HL-60 (cell line): ENCODE measurements at regions not wholly inside any gene's neighbourhood (a gene's known extent, or its start where the extent isn't known, plus 50 kb on each side); places are given as distances from the start of the nearest gene placed in this dataset.

Experiments used
- DNase-seq, 2 experiments: peaks; one replicate each; pipeline ENCODE4 v3.0.0-alpha.2; 2010 to 2020; ENCODE audit warnings: low read depth in 1 of 2, low spot score in 1 of 2
- H3K27ac ChIP-seq: fragments of 250-450 bp; sonication (Bioruptor Pico); replicated peaks from 2 replicates; pipeline ENCODE4 v1.5.1; 2020; ENCODE audit warnings: mild to moderate bottlenecking, moderate library complexity
- H3K27me3 ChIP-seq: fragments of 250-450 bp; sonication (Bioruptor Pico); 2 replicates; pipeline ENCODE4 v1.5.1; 2021; ENCODE audit warnings: mild to moderate bottlenecking, moderate library complexity; ENCODE audit not compliant: insufficient read depth, poor library complexity, severe bottlenecking
- H3K4me3 ChIP-seq: replicated peaks from 2 replicates; pipeline ENCODE4 v1.5.1; 2011; ENCODE audit warnings: mild to moderate bottlenecking, control low read depth, low read length; ENCODE audit not compliant: insufficient read depth
- CTCF ChIP-seq: IDR thresholded peaks from one replicate; pipeline ENCODE4 v1.5.1; 2011; ENCODE audit warnings: low read length, control low read depth, inconsistent platforms; ENCODE audit not compliant: insufficient read depth
- GABPA ChIP-seq: IDR thresholded peaks from 2 replicates; pipeline ENCODE4 v1.6.1; 2012; ENCODE audit warnings: low read depth
- POLR2AphosphoS5 ChIP-seq: IDR thresholded peaks from 2 replicates; pipeline ENCODE4 v1.6.1; 2012; ENCODE audit warnings: low read depth
- REST ChIP-seq: IDR thresholded peaks from 2 replicates; pipeline ENCODE4 v1.6.1; 2012; ENCODE audit warnings: low read depth; ENCODE audit not compliant: insufficient replicate concordance
- SPI1 ChIP-seq: IDR thresholded peaks from 2 replicates; pipeline ENCODE4 v1.6.1; 2012; ENCODE audit warnings: low read depth, mild to moderate bottlenecking, borderline replicate concordance

DNA sequence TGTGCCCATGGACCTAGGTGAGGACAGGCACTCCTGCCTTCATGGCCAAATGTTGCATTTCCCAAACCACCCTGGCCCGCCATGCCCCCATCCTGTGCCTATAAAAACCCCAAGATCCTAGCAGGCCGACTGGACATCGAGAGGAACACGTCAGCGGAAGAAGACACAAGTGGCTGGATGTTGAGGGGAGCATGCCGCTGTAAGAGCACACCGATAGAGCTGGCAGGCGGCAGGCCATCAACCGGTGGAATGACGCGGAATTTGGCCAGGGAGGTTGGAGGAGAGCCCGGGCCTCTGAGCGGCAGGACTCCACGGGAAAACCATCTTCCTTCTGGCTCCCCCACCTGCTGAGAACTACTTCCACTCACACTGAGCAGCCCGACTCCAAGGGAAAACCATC is 361.1 kb upstream of the TMPRSS15 start:
- DNase-seq, result no peak
- TF ChIP-seq SPI1 (no peak), REST (no peak), GABPA (no peak), POLR2AphosphoS5 (no peak), CTCF (no peak)
- Histone ChIP-seq H3K27ac (no peak overlapping the region), H3K27me3 (no peaks in the 10 kb centered on the region), H3K4me3 (no peak overlapping the region)

GRCh38 chr21:18769599-18769998 is 366.0 kb upstream of the TMPRSS15 start:
- no peak for DNase-seq
- TF ChIP-seq SPI1 (no peak), POLR2AphosphoS5 (no peak), GABPA (no peak)
- no peaks in the 10 kb centered on the region for H3K27me3 ChIP-seq
- H3K27ac ChIP-seq, result no peak overlapping the region
- H3K4me3 ChIP-seq, result no peak overlapping the region

DNA sequence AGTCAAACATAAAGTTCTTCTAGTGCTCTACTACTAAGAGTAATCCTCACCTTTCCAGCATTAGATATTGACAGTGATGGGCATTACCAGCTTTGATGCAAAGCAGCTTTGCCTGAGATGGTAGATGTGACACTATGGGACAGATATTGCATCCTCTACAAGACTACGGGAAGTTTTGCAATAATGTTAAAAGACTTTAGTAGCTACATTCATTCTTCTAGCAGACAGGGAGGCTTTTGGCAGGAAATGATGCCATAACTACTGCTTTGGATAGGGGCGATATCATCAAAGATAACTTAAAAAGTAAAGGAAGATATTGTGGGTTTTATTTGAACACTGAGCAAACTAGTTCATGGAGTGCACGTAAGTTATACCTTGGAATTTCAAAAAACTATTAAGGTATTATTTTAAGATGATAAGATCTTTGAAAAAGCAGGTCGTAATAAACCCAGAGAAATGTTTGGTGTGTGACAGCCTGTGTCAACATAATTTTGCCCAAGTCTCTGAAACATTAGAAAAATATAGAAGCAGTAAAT is 368.3 kb upstream of the TMPRSS15 start:
- H3K27ac ChIP-seq, result no peak overlapping the region
- no peak overlapping the region for H3K4me3 ChIP-seq
- TF ChIP-seq POLR2AphosphoS5 (no peak), CTCF (no peak), GABPA (0 out of 2 replicates have a peak, but pooled peaks have one; percentile 23), REST (no peak)
- no peaks in the 10 kb centered on the region for H3K27me3 ChIP-seq
- DNase-seq, result no peak

DNA sequence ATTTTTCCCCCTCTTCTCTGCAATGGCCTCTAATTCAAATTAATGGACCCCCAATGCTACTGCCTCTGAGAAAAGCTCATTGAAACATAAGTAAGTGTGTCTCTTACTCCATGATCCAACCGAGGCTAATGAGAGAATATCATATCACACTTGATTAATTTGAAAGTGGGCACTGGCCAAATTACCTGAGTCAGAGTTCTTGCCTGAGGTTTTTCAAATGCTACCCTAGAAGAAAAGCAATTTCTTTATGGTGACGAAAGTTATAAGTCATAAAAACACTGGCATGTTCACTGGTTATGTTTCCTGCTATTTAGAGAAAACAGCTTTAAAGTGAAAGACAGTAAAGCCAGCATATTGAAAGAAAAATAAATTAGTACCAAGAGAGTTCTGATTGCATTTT is 368.8 kb upstream of the TMPRSS15 start:
- Histone ChIP-seq H3K4me3 (no peak overlapping the region), H3K27me3 (no peaks in the 10 kb centered on the region), H3K27ac (no peak overlapping the region)
- DNase-seq, result no peak
- TF ChIP-seq CTCF, result no peak
- TF ChIP-seq POLR2AphosphoS5, result no peak
- TF ChIP-seq REST, result no peak
- TF ChIP-seq SPI1, result no peak
- no peak for TF ChIP-seq GABPA
